Mesothelial cell of epicardium (in vitro differentiated cells): ENCODE measurements at regions not wholly inside any gene's neighbourhood (a gene's known extent, or its start where the extent isn't known, plus 50 kb on each side); places are given as distances from the start of the nearest gene placed in this dataset.

Experiments
- DNase-seq, 2 experiments: peaks; one replicate each; pipeline ENCODE4 v3.0.0; 2021; ENCODE audit warnings: low spot score in 2 of 2; ENCODE audit not compliant: unreplicated experiment in 2 of 2
- H3K27ac Mint-ChIP-seq: 2 replicates; pipeline ENCODE4 v1.8.0; 2021; ENCODE audit warnings: mixed read lengths
- H3K27me3 Mint-ChIP-seq: 2 replicates; pipeline ENCODE4 v1.8.0; 2021; ENCODE audit warnings: low read depth, mixed read lengths
- H3K36me3 Mint-ChIP-seq: 2 replicates; pipeline ENCODE4 v1.8.0; 2021; ENCODE audit warnings: mixed read lengths
- H3K4me1 Mint-ChIP-seq: 2 replicates; pipeline ENCODE4 v1.8.0; 2021; ENCODE audit warnings: mixed read lengths
- H3K4me3 Mint-ChIP-seq: 2 replicates; pipeline ENCODE4 v1.8.0; 2021; ENCODE audit warnings: mild to moderate bottlenecking, moderate library complexity, mixed read lengths
- H3K9me3 Mint-ChIP-seq: 2 replicates; pipeline ENCODE4 v1.8.0; 2021; ENCODE audit warnings: mixed read lengths
- TF ChIP-seq, protein P1 (sequence below): fragments of 200-600 bp; sonication (generic); IDR thresholded peaks from one replicate; pipeline ENCODE4 v1.5.0; 2021; ENCODE audit warnings: antibody characterized with exemption; ENCODE audit not compliant: unreplicated experiment

DNA sequence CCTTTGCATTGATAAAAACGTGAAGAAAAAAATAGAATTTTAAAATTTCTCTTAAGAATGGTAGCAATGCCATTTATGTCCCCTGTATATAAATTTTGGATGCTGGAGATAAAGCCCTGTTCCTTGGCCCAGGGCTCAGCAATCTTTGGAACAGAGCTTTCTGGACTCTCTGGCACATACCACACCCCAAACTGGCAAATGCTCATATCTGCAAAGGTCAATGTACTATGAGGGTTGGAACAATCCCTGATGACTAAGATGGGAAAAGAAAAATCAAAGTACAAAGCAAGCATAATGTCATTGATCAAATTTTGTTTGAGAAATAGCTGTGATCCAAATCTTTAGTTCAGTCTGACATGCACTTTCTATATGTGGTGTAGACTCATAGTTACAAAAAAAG lies 158.1 kb upstream of the HCRTR2 start:
- H3K36me3 Mint-ChIP-seq = no peaks in the 10 kb centered on the region
- H3K4me1 Mint-ChIP-seq = peaks cover 5% of the 10 kb centered on the region
- no peak overlapping the region for H3K27ac Mint-ChIP-seq
- TF ChIP-seq, protein P1, sequence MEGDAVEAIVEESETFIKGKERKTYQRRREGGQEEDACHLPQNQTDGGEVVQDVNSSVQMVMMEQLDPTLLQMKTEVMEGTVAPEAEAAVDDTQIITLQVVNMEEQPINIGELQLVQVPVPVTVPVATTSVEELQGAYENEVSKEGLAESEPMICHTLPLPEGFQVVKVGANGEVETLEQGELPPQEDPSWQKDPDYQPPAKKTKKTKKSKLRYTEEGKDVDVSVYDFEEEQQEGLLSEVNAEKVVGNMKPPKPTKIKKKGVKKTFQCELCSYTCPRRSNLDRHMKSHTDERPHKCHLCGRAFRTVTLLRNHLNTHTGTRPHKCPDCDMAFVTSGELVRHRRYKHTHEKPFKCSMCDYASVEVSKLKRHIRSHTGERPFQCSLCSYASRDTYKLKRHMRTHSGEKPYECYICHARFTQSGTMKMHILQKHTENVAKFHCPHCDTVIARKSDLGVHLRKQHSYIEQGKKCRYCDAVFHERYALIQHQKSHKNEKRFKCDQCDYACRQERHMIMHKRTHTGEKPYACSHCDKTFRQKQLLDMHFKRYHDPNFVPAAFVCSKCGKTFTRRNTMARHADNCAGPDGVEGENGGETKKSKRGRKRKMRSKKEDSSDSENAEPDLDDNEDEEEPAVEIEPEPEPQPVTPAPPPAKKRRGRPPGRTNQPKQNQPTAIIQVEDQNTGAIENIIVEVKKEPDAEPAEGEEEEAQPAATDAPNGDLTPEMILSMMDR = no peak
- DNase-seq = no peak
- no peak overlapping the region for H3K4me3 Mint-ChIP-seq
- H3K27me3 Mint-ChIP-seq = no peaks in the 10 kb centered on the region
- H3K9me3 Mint-ChIP-seq = peaks cover 17% of the 10 kb centered on the region

DNA sequence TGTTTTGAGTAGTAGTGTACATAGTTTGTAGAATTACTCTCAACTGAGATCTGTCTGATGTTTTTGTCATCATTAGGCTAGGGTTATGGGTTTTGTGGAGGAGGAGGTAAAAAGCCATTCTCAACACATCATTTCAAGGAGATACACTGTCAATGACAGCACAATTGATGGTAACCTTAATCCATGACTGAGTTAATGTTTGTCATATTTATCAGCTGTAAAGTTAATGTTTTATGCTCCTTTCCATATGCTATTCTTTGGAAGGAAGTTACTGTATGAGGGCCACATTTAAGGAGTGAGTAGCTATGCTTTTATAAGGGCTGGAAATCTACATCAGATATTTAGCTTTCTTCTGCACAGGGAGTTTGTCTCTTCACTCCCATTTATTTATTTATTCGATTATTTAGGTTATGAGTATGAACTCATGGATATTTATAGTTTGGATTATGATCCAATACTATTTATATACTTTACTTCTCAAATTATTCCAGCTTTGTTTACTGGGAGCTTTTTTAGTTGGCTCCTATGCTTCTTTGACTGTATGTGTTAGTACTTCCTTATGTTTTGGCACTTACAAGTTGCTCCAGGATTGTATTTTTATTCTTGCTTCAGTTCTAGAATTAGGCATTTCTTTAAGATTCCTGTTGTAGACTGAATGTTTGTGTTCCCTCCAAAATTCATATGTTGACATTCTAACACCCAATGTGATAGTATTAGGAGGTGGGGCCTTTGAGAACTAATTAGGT lies 156.6 kb upstream of the HCRTR2 start:
- no peaks in the 10 kb centered on the region for H3K27me3 Mint-ChIP-seq
- H3K36me3 Mint-ChIP-seq = no peaks in the 10 kb centered on the region
- no peak overlapping the region for H3K27ac Mint-ChIP-seq
- peaks cover 17% of the 10 kb centered on the region for H3K9me3 Mint-ChIP-seq
- TF ChIP-seq, protein P1 = no peak
- DNase-seq = no peak
- H3K4me3 Mint-ChIP-seq = no peak overlapping the region
- peaks cover 4% of the 10 kb centered on the region for H3K4me1 Mint-ChIP-seq

DNA sequence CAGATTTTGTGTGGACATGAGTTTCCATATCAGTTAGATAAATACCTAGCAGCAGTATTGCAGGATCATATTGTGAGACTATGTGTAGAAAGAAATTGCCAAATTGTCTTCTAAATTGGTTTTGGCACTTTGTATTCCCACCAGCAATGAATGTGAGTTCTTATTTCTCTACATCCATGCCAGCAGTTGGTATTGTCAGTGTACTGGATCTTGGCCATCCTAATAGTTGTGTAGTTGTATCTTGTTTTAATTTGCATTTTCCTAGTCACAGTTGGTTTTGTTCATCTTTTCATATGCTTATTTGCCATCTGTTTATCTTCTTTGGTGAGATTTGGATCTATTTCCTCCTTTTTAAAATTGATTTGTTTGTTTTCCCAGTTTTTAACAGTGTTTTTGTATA lies 154.7 kb upstream of the HCRTR2 start:
- Mint-ChIP-seq H3K4me1 (no peaks in the 10 kb centered on the region), H3K27ac (no peak overlapping the region), H3K4me3 (no peak overlapping the region), H3K27me3 (no peaks in the 10 kb centered on the region), H3K36me3 (no peaks in the 10 kb centered on the region), H3K9me3 (peaks cover 17% of the 10 kb centered on the region)
- TF ChIP-seq, protein P1 = no peak
- no peak for DNase-seq

GRCh38 chr6:55023230-55023629 lies 151.1 kb upstream of the HCRTR2 start:
- Mint-ChIP-seq H3K4me3 (no peak overlapping the region), H3K9me3 (peaks cover 33% of the 10 kb centered on the region), H3K4me1 (no peaks in the 10 kb centered on the region), H3K27me3 (no peaks in the 10 kb centered on the region), H3K27ac (no peak overlapping the region), H3K36me3 (no peaks in the 10 kb centered on the region)
- TF ChIP-seq, protein P1 = no peak
- no peak for DNase-seq

GRCh38 chr6:55033016-55033546 lies 141.2 kb upstream of the HCRTR2 start:
- Mint-ChIP-seq H3K27ac (no peak overlapping the region), H3K27me3 (no peaks in the 10 kb centered on the region), H3K4me3 (no peak overlapping the region), H3K9me3 (peaks cover 35% of the 10 kb centered on the region), H3K4me1 (peaks cover 7% of the 10 kb centered on the region), H3K36me3 (peaks cover 2% of the 10 kb centered on the region)
- DNase-seq = no peak
- TF ChIP-seq, protein P1 = no peak
